HepG2 (cell line): ENCODE measurements at regions not wholly inside any gene's neighbourhood (a gene's known extent, or its start where the extent isn't known, plus 50 kb on each side); places are given as distances from the start of the nearest gene placed in this dataset.
A peak's percentile ranks its signal among the peaks of the same experiment; 100 is the strongest.

Source experiments
- ATAC-seq: fragments of 200-7000 bp; cut with Tn5 transposase; 3 replicates; pipeline ENCODE4 v1.9.1; 2020; ENCODE audit warnings: mild to moderate bottlenecking, moderate library complexity
- BruUV-seq: library from RNA; stranded (reverse); fragments of 400-500 nt; replicated peaks from 2 replicates; lab custom pipeline; 2021; lab: Mats Ljungman, UMichigan
- CTCF ChIA-PET: fragments of 300-600 bp; formaldehyde crosslinking; extraction: SDS; loops from one replicate; lab custom pipeline; 2021; ENCODE audit warnings: low total read pairs, inconsistent platforms, low intra/inter-chr PET ratio; lab: Yijun Ruan, JAX
- POLR2A ChIA-PET: fragments of 350-600 bp; sonication (Branson Sonifier 250); formaldehyde crosslinking; loops from one replicate; lab custom pipeline; 2020; ENCODE audit warnings: antibody characterized with exemption, inconsistent platforms; lab: Yijun Ruan, JAX
- DNase-seq: peaks from one replicate; pipeline ENCODE4 v3.0.0-alpha.2; 2015; ENCODE audit warnings: low spot score
- FAIRE-seq: peaks from 3 replicates; lab custom pipeline; 2011; peaks lifted over from hg19 to GRCh38; lab: Jason Lieb, UNC
- H2AFZ ChIP-seq: one replicate; pipeline ENCODE4 v1.6.1; 2011; ENCODE audit warnings: low read length, inconsistent platforms
- H3K27ac ChIP-seq: fragments of 300-600 bp; 3 replicates; pipeline ENCODE4 v1.8.0; 2011; ENCODE audit warnings: mixed run types, mild to moderate bottlenecking, mixed read lengths, low read length, inconsistent platforms; ENCODE audit not compliant: insufficient read depth; ENCODE audit errors: extremely low read length
- H3K27me3 ChIP-seq, 2 experiments: fragments of 200-600 bp in 1 of 2; 2 replicates in 1 of 2; 3 replicates in 1 of 2; pipeline versions ENCODE4 v1.6.0 to v1.8.0; 2011; ENCODE audit warnings: low read length in 2 of 2, mild to moderate bottlenecking in 2 of 2, moderate library complexity in 2 of 2, inconsistent platforms in 1 of 2; ENCODE audit not compliant: insufficient read depth in 2 of 2, control insufficient read depth in 1 of 2
- H3K36me3 ChIP-seq, 2 experiments: fragments of 200-600 bp in 1 of 2; replicated peaks in 1 of 2; 2 replicates in 1 of 2; 3 replicates in 1 of 2; pipeline versions ENCODE4 v1.5.1 to v1.8.0; 2011; ENCODE audit warnings: low read length in 2 of 2, inconsistent platforms in 1 of 2; ENCODE audit not compliant: insufficient read depth in 2 of 2, control insufficient read depth in 1 of 2
- H3K4me1 ChIP-seq: 2 replicates; pipeline ENCODE4 v1.5.1; 2012; ENCODE audit warnings: low read length, inconsistent platforms; ENCODE audit not compliant: insufficient read depth
- H3K4me2 ChIP-seq: 2 replicates; pipeline ENCODE4 v1.6.0; 2011; ENCODE audit warnings: low read depth, low read length, inconsistent platforms
- H3K4me3 ChIP-seq, 3 experiments: fragments of 200-600 bp in 1 of 3; sonication (generic), shearing (Covaris generic) in 1 of 3; replicated peaks in 1 of 3; 2 replicates each; pipeline ENCODE4 v1.5.1; 2011 to 2016; ENCODE audit warnings: low read length in 3 of 3, inconsistent platforms in 2 of 3, low read depth in 2 of 3, mild to moderate bottlenecking in 2 of 3, control low read depth in 1 of 3, mixed read lengths in 1 of 3; ENCODE audit not compliant: insufficient read depth in 1 of 3
- H3K79me2 ChIP-seq: one replicate; pipeline ENCODE4 v1.6.1; 2011; ENCODE audit warnings: low read length, inconsistent platforms; ENCODE audit not compliant: insufficient read depth
- H3K9ac ChIP-seq: 2 replicates; pipeline ENCODE4 v1.6.0; 2011; ENCODE audit warnings: mild to moderate bottlenecking, low read depth, low read length, inconsistent platforms; ENCODE audit not compliant: insufficient read depth
- H3K9me3 ChIP-seq: 2 replicates; pipeline ENCODE4 v1.5.1; 2012; ENCODE audit warnings: mild to moderate bottlenecking, low read length
- H4K20me1 ChIP-seq: 2 replicates; pipeline ENCODE4 v1.6.0; 2011; ENCODE audit warnings: inconsistent platforms, mild to moderate bottlenecking, low read length, moderate library complexity; ENCODE audit not compliant: insufficient read depth
- ATM ChIP-seq: fragments of 450-650 bp; IDR thresholded peaks from 2 replicates; pipeline ENCODE4 v1.7.1; 2017; ENCODE audit warnings: mild to moderate bottlenecking, borderline replicate concordance
- MNT ChIP-seq: fragments of 450-650 bp; IDR thresholded peaks from 2 replicates; pipeline ENCODE4 v1.6.1; 2016
- NRL ChIP-seq: sonication (generic); formaldehyde crosslinking; IDR thresholded peaks from 2 replicates; pipeline ENCODE4 v1.5.0; 2020; ENCODE audit warnings: missing genetic modification reagents, mild to moderate bottlenecking, moderate library complexity, borderline replicate concordance
- ZBTB21 ChIP-seq: sonication (generic); formaldehyde crosslinking; IDR thresholded peaks from 2 replicates; pipeline ENCODE4 v1.4.0; 2020; ENCODE audit warnings: missing genetic modification reagents
- ZNF367 ChIP-seq: sonication (generic); formaldehyde crosslinking; IDR thresholded peaks from 2 replicates; pipeline ENCODE4 v1.4.0; 2020; ENCODE audit warnings: missing genetic modification reagents, borderline replicate concordance
- ZNF451 ChIP-seq: sonication (generic); formaldehyde crosslinking; IDR thresholded peaks from 2 replicates; pipeline ENCODE4 v1.5.0; 2020; ENCODE audit warnings: mild to moderate bottlenecking, missing genetic modification reagents
- ZNF574 ChIP-seq: sonication (generic); formaldehyde crosslinking; IDR thresholded peaks from 2 replicates; pipeline ENCODE4 v1.4.0; 2020; ENCODE audit warnings: missing genetic modification reagents
- ZNF577 ChIP-seq: sonication (generic); formaldehyde crosslinking; IDR thresholded peaks from 2 replicates; pipeline ENCODE4 v1.4.0; 2020; ENCODE audit warnings: mild to moderate bottlenecking, low read depth, missing genetic modification reagents, borderline replicate concordance
- WGBS: methylation state at CpG from one replicate; pipeline ENCODE4 v1.1.6; 2017; ENCODE audit warnings: low lambda C conversion rate; 5-methylcytosine and 5-hydroxymethylcytosine counted together
- in situ Hi-C: cut with HindIII; loops from 2 replicates; pipeline ENCODE4 v1.10.0; 2017; ENCODE audit warnings: low pct_unique_long_range_greater_than_20kb; ENCODE audit not compliant: extremely low pct_ligation_motif_present
- intact Hi-C: fragments of 100-400 bp; cut with micrococcal nuclease; formaldehyde crosslinking; loops from one replicate; pipeline ENCODE4 v1.10.0; 2022; ENCODE audit not compliant: unreplicated experiment
- TF ChIP-seq, protein P1 (sequence below): sonication (generic); formaldehyde crosslinking; IDR thresholded peaks from 2 replicates; pipeline ENCODE4 v1.4.0; 2020; ENCODE audit warnings: missing genetic modification reagents, mild to moderate bottlenecking, borderline replicate concordance
- TF ChIP-seq, protein P2 (sequence below): sonication (generic); formaldehyde crosslinking; IDR thresholded peaks from 2 replicates; pipeline ENCODE4 v1.4.0; 2020; ENCODE audit warnings: missing genetic modification reagents

- no peak for DNase-seq
- WGBS = 75% methylated on average over 2 of the region's 5 CpGs
- TF ChIP-seq ZNF577 (CRISPR knock-in tag) (no peak), ZNF367 (CRISPR knock-in tag) (no peak), ZNF574 (CRISPR knock-in tag) (peak; percentile 28; the same call in 1 of the 2 replicates)
- TF ChIP-seq, all 625 proteins: peak for 1
These were observed 240.7 kb upstream of the DNAJC19 start for GRCh38 chr3:181230258-181230657.

DNA sequence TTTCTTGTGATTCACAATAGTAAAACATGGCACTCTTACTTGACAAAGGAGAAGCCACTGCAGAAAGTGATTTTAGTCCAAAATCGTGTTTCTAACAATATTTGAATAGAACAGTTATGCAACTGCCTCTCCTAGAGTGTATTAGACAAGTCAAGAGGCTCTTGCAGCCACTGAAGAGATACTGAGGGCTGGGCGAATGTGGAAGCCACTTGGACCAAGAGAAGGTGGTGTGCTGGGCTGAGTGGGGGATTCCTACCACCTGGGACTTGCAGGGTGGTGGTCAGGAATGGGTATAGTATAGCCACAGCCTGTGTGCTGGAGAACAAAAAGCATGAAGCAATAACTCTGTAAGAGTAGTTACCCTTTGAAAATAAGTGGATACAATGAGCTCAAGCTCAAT is 223.8 kb upstream of the DNAJC19 start:
- no peaks in the 10 kb centered on the region for H3K4me1 ChIP-seq
- no peaks in the 10 kb centered on the region for H3K36me3 ChIP-seq
- H3K27ac ChIP-seq = no peak overlapping the region
- in situ Hi-C loops (no loop called here), intact Hi-C loops (no loop called here)
- BruUV-seq = no TSS peak
- ATAC-seq (no peak), DNase-seq (no peak), FAIRE-seq (no peak)
- H3K9ac ChIP-seq = no peak overlapping the region
- no peaks in the 10 kb centered on the region; a peak in 1 of 5 replicates for H3K27me3 ChIP-seq
- 0% methylated on average over 2 of the region's 2 CpGs for WGBS
- no peak overlapping the region for H2AFZ ChIP-seq
- H3K9me3 ChIP-seq = no peaks in the 10 kb centered on the region
- H3K4me2 ChIP-seq = no peak overlapping the region
- H3K4me3 ChIP-seq = no peak overlapping the region
- CTCF ChIA-PET = no interaction called here
- POLR2A ChIA-PET = no interaction called here
- H4K20me1 ChIP-seq = no peaks in the 10 kb centered on the region
- H3K79me2 ChIP-seq = no peaks in the 10 kb centered on the region
- TF ChIP-seq, protein P1, sequence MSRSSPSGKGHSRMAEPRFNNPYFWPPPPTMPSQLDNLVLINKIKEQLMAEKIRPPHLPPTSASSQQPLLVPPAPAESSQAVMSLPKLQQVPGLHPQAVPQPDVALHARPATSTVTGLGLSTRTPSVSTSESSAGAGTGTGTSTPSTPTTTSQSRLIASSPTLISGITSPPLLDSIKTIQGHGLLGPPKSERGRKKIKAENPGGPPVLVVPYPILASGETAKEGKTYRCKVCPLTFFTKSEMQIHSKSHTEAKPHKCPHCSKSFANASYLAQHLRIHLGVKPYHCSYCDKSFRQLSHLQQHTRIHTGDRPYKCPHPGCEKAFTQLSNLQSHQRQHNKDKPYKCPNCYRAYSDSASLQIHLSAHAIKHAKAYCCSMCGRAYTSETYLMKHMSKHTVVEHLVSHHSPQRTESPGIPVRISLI (CRISPR knock-in tag) = no peak
- TF ChIP-seq MNT (no peak), ZBTB21 (CRISPR knock-in tag) (no peak), ZNF451 (CRISPR knock-in tag) (no peak), NRL (CRISPR knock-in tag) (no peak), ATM (no peak)
- TF ChIP-seq, protein P2, sequence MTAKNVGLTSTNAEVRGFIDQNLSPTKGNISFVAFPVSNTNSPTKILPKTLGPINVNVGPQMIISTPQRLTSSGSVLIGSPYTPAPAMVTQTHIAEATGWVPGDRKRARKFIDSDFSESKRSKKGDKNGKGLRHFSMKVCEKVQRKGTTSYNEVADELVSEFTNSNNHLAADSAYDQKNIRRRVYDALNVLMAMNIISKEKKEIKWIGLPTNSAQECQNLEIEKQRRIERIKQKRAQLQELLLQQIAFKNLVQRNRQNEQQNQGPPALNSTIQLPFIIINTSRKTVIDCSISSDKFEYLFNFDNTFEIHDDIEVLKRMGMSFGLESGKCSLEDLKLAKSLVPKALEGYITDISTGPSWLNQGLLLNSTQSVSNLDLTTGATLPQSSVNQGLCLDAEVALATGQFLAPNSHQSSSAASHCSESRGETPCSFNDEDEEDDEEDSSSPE (CRISPR knock-in tag) = no peak

More at GRCh38 chr3:181230258-181230657, 240.7 kb upstream of the DNAJC19 start:
- ATAC-seq (no peak), FAIRE-seq (no peak)
- Histone ChIP-seq H2AFZ (no peak overlapping the region), H3K4me3 (no peak overlapping the region), H3K79me2 (no peaks in the 10 kb centered on the region), H3K4me2 (no peak overlapping the region), H3K9ac (no peak overlapping the region), H3K27me3 (no peaks in the 10 kb centered on the region), H4K20me1 (no peaks in the 10 kb centered on the region), H3K27ac (no peak overlapping the region), H3K9me3 (no peaks in the 10 kb centered on the region), H3K36me3 (no peaks in the 10 kb centered on the region), H3K4me1 (no peaks in the 10 kb centered on the region)
- CTCF ChIA-PET = no interaction called here
- intact Hi-C loops (no loop called here), in situ Hi-C loops (no loop called here)
- POLR2A ChIA-PET = no interaction called here
- BruUV-seq = no TSS peak
